Endothelial cell of umbilical vein (primary cell): ENCODE measurements at regions not wholly inside any gene's neighbourhood (a gene's known extent, or its start where the extent isn't known, plus 50 kb on each side); places are given as distances from the start of the nearest gene placed in this dataset.

Experiments
- BruUV-seq: library from RNA; stranded (reverse); fragments of 400-500 nt; replicated peaks from 2 replicates; lab custom pipeline; 2021; lab: Mats Ljungman, UMichigan
- CTCF ChIA-PET: fragments of 300-600, 350-600 bp; sonication (Branson Sonifier 250); formaldehyde crosslinking; loops from one replicate; lab custom pipeline; 2021; ENCODE audit warnings: antibody characterized with exemption, inconsistent platforms; lab: Charles Lee
- POLR2A ChIA-PET: fragments of 300-600, 350-600 bp; sonication (Branson Sonifier 250); formaldehyde crosslinking; loops from one replicate; lab custom pipeline; 2021; ENCODE audit warnings: antibody characterized with exemption, inconsistent platforms; lab: Charles Lee
- DNase-seq: peaks from one replicate; pipeline ENCODE4 v3.0.0-alpha.2; 2011; ENCODE audit warnings: low read depth, low spot score
- FAIRE-seq: peaks from 2 replicates; lab custom pipeline; 2011; peaks lifted over from hg19 to GRCh38; lab: Jason Lieb, UNC
- H2AFZ ChIP-seq: 2 replicates; pipeline ENCODE4 v1.6.0; 2012; ENCODE audit warnings: low read depth, low read length, control low read depth, inconsistent platforms
- H3K27ac ChIP-seq: 2 replicates; pipeline ENCODE4 v1.5.1; 2011; ENCODE audit warnings: low read depth, mild to moderate bottlenecking, control low read depth, low read length, moderate library complexity; ENCODE audit not compliant: insufficient read depth
- H3K27me3 ChIP-seq, 2 experiments: 2 replicates each; pipeline versions ENCODE4 v1.6.0 to v1.6.1; 2011; ENCODE audit warnings: low read length in 2 of 2, mixed read lengths in 1 of 2; ENCODE audit not compliant: control insufficient read depth in 2 of 2, insufficient read depth in 2 of 2
- H3K36me3 ChIP-seq, 2 experiments: 2 replicates in 1 of 2; 3 replicates in 1 of 2; pipeline ENCODE4 v1.5.1; 2011; ENCODE audit warnings: low read length in 2 of 2, mild to moderate bottlenecking in 1 of 2, moderate library complexity in 1 of 2; ENCODE audit not compliant: control insufficient read depth in 2 of 2, insufficient read depth in 2 of 2; ENCODE audit errors: extremely low read depth in 1 of 2
- H3K4me1 ChIP-seq: 3 replicates; pipeline ENCODE4 v1.5.1; 2011; ENCODE audit warnings: mild to moderate bottlenecking, low read length; ENCODE audit not compliant: control insufficient read depth, insufficient read depth; ENCODE audit errors: extremely low read depth
- H3K4me2 ChIP-seq: 2 replicates; pipeline ENCODE4 v1.6.1; 2011; ENCODE audit warnings: low read length, control low read depth, mixed read lengths; ENCODE audit not compliant: insufficient read depth
- H3K4me3 ChIP-seq, 3 experiments: fragments of 200-600 bp in 1 of 3; sonication (generic), shearing (Covaris generic) in 1 of 3; replicated peaks in 1 of 3; 2 replicates each; pipeline ENCODE4 v1.5.1; 2011 to 2016; ENCODE audit warnings: control low read depth in 3 of 3, low read length in 3 of 3, mild to moderate bottlenecking in 2 of 3, inconsistent platforms in 1 of 3, low read depth in 1 of 3, moderate library complexity in 1 of 3; ENCODE audit not compliant: insufficient read depth in 1 of 3
- H3K79me2 ChIP-seq: 2 replicates; pipeline ENCODE4 v1.6.0; 2012; ENCODE audit warnings: low read length, inconsistent platforms; ENCODE audit not compliant: control insufficient read depth, insufficient read depth
- H3K9ac ChIP-seq: replicated peaks from 2 replicates; pipeline ENCODE3; 2011; ENCODE audit warnings: low read length, control low read depth; ENCODE audit not compliant: insufficient read depth; ENCODE audit errors: extremely low read depth
- H3K9me1 ChIP-seq: replicated peaks from 3 replicates; pipeline ENCODE4 v1.6.0; 2011; ENCODE audit warnings: mild to moderate bottlenecking, low read length; ENCODE audit not compliant: control insufficient read depth, insufficient read depth; ENCODE audit errors: extremely low read depth
- H3K9me3 ChIP-seq: replicated peaks from 2 replicates; pipeline ENCODE4 v1.5.1; 2012; ENCODE audit warnings: low read length, inconsistent platforms; ENCODE audit not compliant: control insufficient read depth, insufficient read depth
- H4K20me1 ChIP-seq: replicated peaks from 2 replicates; pipeline ENCODE3; 2011; ENCODE audit warnings: mild to moderate bottlenecking, low read length; ENCODE audit not compliant: control insufficient read depth, insufficient read depth; ENCODE audit errors: extremely low read depth
- CTCF ChIP-seq, 2 donors: IDR thresholded peaks; 1 replicate in 1 of 2; 2 replicates in 1 of 2; pipeline ENCODE4 v1.5.1; 2011; ENCODE audit warnings: low read length in 2 of 2, mild to moderate bottlenecking in 2 of 2, moderate library complexity in 2 of 2, control low read depth in 1 of 2, inconsistent platforms in 1 of 2, low read depth in 1 of 2; ENCODE audit not compliant: insufficient read depth in 1 of 2; ENCODE audit errors: extremely low read depth in 1 of 2
- EZH2 ChIP-seq: IDR thresholded peaks from 2 replicates; pipeline ENCODE4 v1.6.1; 2012; ENCODE audit warnings: borderline replicate concordance, low read depth, mild to moderate bottlenecking, moderate library complexity, low read length, inconsistent platforms; ENCODE audit not compliant: severe bottlenecking
- FOS ChIP-seq: IDR thresholded peaks from 2 replicates; pipeline ENCODE4 v1.6.1; 2011; ENCODE audit warnings: mild to moderate bottlenecking, low read length, moderate library complexity, borderline replicate concordance; ENCODE audit not compliant: insufficient read depth
- GATA2 ChIP-seq: IDR thresholded peaks from 2 replicates; pipeline ENCODE4 v1.7.0; 2011; ENCODE audit warnings: low read depth, mild to moderate bottlenecking, moderate library complexity, mixed read lengths, low read length; ENCODE audit not compliant: insufficient read length, insufficient read depth
- JUN ChIP-seq: IDR thresholded peaks from 2 replicates; pipeline ENCODE4 v1.6.1; 2011; ENCODE audit warnings: borderline replicate concordance, low read depth; ENCODE audit not compliant: insufficient read length, insufficient read depth
- MYC ChIP-seq: IDR thresholded peaks from one replicate; pipeline ENCODE4 v1.6.1; 2011; ENCODE audit warnings: mild to moderate bottlenecking, low read depth, low read length
- POLR2A ChIP-seq: IDR thresholded peaks from 2 replicates; pipeline ENCODE4 v1.6.1; 2012; ENCODE audit warnings: low read depth, mild to moderate bottlenecking, control low read depth, low read length
- POLR2AphosphoS5 ChIP-seq: IDR thresholded peaks from 2 replicates; pipeline ENCODE4 v1.6.1; 2012; ENCODE audit warnings: low read depth, mild to moderate bottlenecking, control low read depth, low read length, moderate library complexity; ENCODE audit not compliant: insufficient read depth
- dilution Hi-C: fragments of 300-500 bp; cut with MboI; formaldehyde crosslinking; loops from one replicate; pipeline ENCODE4 v1.15.0; 2019; ENCODE audit warnings: low sequenced_read_pairs; ENCODE audit not compliant: extremely low pct_ligation_motif_present
- intact Hi-C: fragments of 100-400 bp; cut with micrococcal nuclease; formaldehyde crosslinking; loops from one replicate; pipeline ENCODE4 v1.10.0; 2022
- TF ChIP-seq, protein P1 (sequence below): IDR thresholded peaks from 2 replicates; pipeline ENCODE4 v1.6.1; 2011; ENCODE audit not compliant: insufficient read depth, insufficient read length

GRCh38 chr6:156630613-156631302 lies 146.4 kb upstream of the ARID1B start:
- DNase-seq (no peak), FAIRE-seq (no peak)
- Histone ChIP-seq H3K27me3 (no peaks in the 10 kb centered on the region), H3K79me2 (no peaks in the 10 kb centered on the region), H3K4me1 (no peaks in the 10 kb centered on the region), H3K9ac (no peak overlapping the region), H3K27ac (no peak overlapping the region), H3K9me1 (no peaks in the 10 kb centered on the region), H3K36me3 (no peaks in the 10 kb centered on the region), H2AFZ (no peak overlapping the region), H3K4me3 (no peak overlapping the region), H3K4me2 (no peak overlapping the region), H3K9me3 (no peaks in the 10 kb centered on the region), H4K20me1 (no peaks in the 10 kb centered on the region)
- intact Hi-C loops: no loop called here
- no TSS peak for BruUV-seq
- dilution Hi-C loops: no loop called here
- ChIA-PET POLR2A (no interaction called here), CTCF (no interaction called here)
- TF ChIP-seq FOS (no peak), GATA2 (no peak), MYC (no peak), POLR2AphosphoS5 (no peak), JUN (no peak), EZH2 (no peak), CTCF (IDR thresholded peaks at IDR 0.05; ENCODE audit: extremely low read depth in 1 of 2, insufficient read depth in 1 of 2, low read depth in 1 of 2, low read length in 2 of 2) (no peak), POLR2A (no peak)
- TF ChIP-seq, protein P1, sequence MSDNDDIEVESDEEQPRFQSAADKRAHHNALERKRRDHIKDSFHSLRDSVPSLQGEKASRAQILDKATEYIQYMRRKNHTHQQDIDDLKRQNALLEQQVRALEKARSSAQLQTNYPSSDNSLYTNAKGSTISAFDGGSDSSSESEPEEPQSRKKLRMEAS: no peak
